ENCODE measurements at regions not wholly inside any gene's neighbourhood (a gene's known extent, or its start where the extent isn't known, plus 50 kb on each side); places are given as distances from the start of the nearest gene placed in this dataset.

DNA sequence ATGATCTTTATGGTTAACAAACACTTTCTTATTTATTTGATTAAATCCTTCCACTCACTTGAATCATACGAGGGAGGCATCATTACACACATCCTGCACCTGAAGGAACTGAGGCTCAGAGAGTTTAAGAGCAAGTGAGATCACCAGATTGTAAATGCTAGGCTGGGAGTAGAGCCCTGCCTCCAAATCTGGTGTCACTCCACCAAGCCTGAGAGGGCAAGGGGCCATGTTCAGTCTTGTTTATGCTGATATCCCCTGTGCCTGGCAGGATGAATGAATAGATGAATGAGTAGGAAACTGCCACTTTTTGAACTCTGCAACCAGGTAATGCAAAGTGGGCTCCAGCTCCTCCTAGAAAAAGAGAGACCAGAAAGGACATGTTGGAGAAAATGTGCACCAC is 59.1 kb downstream of the RASSF10 start:
- no peak for FAIRE-seq

More for the DNA sequence above, 59.1 kb downstream of the RASSF10 start:
- H4K20me1 ChIP-seq (replicated peaks; ENCODE audit: control insufficient read depth, extremely low read depth, insufficient read depth, low read length) = no peaks in the 10 kb centered on the region
- H3K36me3 ChIP-seq (ENCODE audit: control insufficient read depth in 2 of 2, extremely low read depth in 1 of 2, insufficient read depth in 2 of 2, low read length in 2 of 2) = no peaks in the 10 kb centered on the region
- CTCF ChIA-PET = no interaction called here
- intact Hi-C loops (cut with micrococcal nuclease) = no loop called here
- TF ChIP-seq POLR2A (IDR thresholded peaks at IDR 0.05; ENCODE audit: low read depth, low read length) (no peak), POLR2AphosphoS5 (IDR thresholded peaks at IDR 0.05; ENCODE audit: insufficient read depth, low read depth, low read length) (no peak), JUN (IDR thresholded peaks at IDR 0.05; ENCODE audit: borderline replicate concordance, insufficient read depth, insufficient read length, low read depth) (no peak), MYC (IDR thresholded peaks at IDR 0.05; ENCODE audit: low read depth, low read length) (no peak), GATA2 (IDR thresholded peaks at IDR 0.05; ENCODE audit: insufficient read depth, insufficient read length, low read depth, low read length) (no peak), EZH2 (IDR thresholded peaks at IDR 0.05; ENCODE audit: borderline replicate concordance, low read depth, low read length, severe bottlenecking) (no peak), FOS (IDR thresholded peaks at IDR 0.05; ENCODE audit: borderline replicate concordance, insufficient read depth, low read length) (no peak)
- TF ChIP-seq, protein P1, sequence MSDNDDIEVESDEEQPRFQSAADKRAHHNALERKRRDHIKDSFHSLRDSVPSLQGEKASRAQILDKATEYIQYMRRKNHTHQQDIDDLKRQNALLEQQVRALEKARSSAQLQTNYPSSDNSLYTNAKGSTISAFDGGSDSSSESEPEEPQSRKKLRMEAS (IDR thresholded peaks at IDR 0.05; ENCODE audit: insufficient read depth, insufficient read length) = no peak
- TF ChIP-seq, protein P2, sequence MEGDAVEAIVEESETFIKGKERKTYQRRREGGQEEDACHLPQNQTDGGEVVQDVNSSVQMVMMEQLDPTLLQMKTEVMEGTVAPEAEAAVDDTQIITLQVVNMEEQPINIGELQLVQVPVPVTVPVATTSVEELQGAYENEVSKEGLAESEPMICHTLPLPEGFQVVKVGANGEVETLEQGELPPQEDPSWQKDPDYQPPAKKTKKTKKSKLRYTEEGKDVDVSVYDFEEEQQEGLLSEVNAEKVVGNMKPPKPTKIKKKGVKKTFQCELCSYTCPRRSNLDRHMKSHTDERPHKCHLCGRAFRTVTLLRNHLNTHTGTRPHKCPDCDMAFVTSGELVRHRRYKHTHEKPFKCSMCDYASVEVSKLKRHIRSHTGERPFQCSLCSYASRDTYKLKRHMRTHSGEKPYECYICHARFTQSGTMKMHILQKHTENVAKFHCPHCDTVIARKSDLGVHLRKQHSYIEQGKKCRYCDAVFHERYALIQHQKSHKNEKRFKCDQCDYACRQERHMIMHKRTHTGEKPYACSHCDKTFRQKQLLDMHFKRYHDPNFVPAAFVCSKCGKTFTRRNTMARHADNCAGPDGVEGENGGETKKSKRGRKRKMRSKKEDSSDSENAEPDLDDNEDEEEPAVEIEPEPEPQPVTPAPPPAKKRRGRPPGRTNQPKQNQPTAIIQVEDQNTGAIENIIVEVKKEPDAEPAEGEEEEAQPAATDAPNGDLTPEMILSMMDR (IDR thresholded peaks at IDR 0.05; ENCODE audit: extremely low read depth in 1 of 2, insufficient read depth in 1 of 2, low read depth in 1 of 2, low read length in 2 of 2) = no peak
- no peaks in the 10 kb centered on the region for H3K79me2 ChIP-seq (ENCODE audit: control insufficient read depth, insufficient read depth, low read length)
- no peaks in the 10 kb centered on the region for H3K9me3 ChIP-seq (replicated peaks; ENCODE audit: control insufficient read depth, insufficient read depth, low read length)
- H3K27ac ChIP-seq (ENCODE audit: insufficient read depth, low read depth, low read length) = no peak overlapping the region
- no peak overlapping the region for H3K4me3 ChIP-seq (replicated peaks in 1 of 3; ENCODE audit: insufficient read depth in 1 of 3, low read depth in 1 of 3, low read length in 3 of 3)
- no peak for DNase-seq (ENCODE audit: low read depth, low spot score)
- no peak overlapping the region for H3K4me2 ChIP-seq (ENCODE audit: insufficient read depth, low read length)
- H3K4me1 ChIP-seq (ENCODE audit: control insufficient read depth, extremely low read depth, insufficient read depth, low read length) = no peaks in the 10 kb centered on the region
- H3K9me1 ChIP-seq (replicated peaks; ENCODE audit: control insufficient read depth, extremely low read depth, insufficient read depth, low read length) = no peaks in the 10 kb centered on the region
- POLR2A ChIA-PET = no interaction called here
- dilution Hi-C loops (cut with MboI; ENCODE audit: extremely low pct_ligation_motif_present, low sequenced_read_pairs) = no loop called here
- no peak overlapping the region for H2AFZ ChIP-seq (ENCODE audit: low read depth, low read length)
- H3K27me3 ChIP-seq (ENCODE audit: control insufficient read depth in 2 of 2, insufficient read depth in 2 of 2, low read length in 2 of 2) = peaks cover 12 to 27% of the 10 kb centered on the region in 2 experiments
- H3K9ac ChIP-seq (replicated peaks; ENCODE audit: extremely low read depth, insufficient read depth, low read length) = no peak overlapping the region
- BruUV-seq (replicated peaks) = no TSS peak

Measured in endothelial cell of umbilical vein (primary cell).